Activated CD8-positive, alpha-beta T cell treated with anti-CD3 and anti-CD28 coated beads for 36 hours (primary cell): ENCODE measurements at regions not wholly inside any gene's neighbourhood (a gene's known extent, or its start where the extent isn't known, plus 50 kb on each side); places are given as distances from the start of the nearest gene placed in this dataset.

Experiments
- ATAC-seq: fragments of 200-7000 bp; cut with Tn5 transposase; one replicate; pipeline ENCODE4 v1.10.0; 2021; ENCODE audit warnings: mild to moderate bottlenecking, moderate library complexity
- CTCF ChIA-PET: fragments of 350-600 bp; sonication (Branson Sonifier 250); formaldehyde crosslinking; loops from one replicate; lab custom pipeline; 2021; ENCODE audit warnings: antibody characterized with exemption; lab: Charles Lee
- POLR2A ChIA-PET: fragments of 350-600 bp; sonication (Branson Sonifier 250); formaldehyde crosslinking; loops from one replicate; lab custom pipeline; 2021; ENCODE audit warnings: antibody characterized with exemption; lab: Charles Lee
- DNase-seq: peaks from one replicate; pipeline ENCODE4 v3.0.0-alpha.2; 2020
- H3K27ac Mint-ChIP-seq: one replicate; pipeline ENCODE4 v1.8.0; 2021; ENCODE audit warnings: mild to moderate bottlenecking, mixed read lengths
- H3K27me3 Mint-ChIP-seq: one replicate; pipeline ENCODE4 v1.8.0; 2021; ENCODE audit warnings: mixed read lengths
- H3K36me3 Mint-ChIP-seq: one replicate; pipeline ENCODE4 v1.8.0; 2021; ENCODE audit warnings: low read depth, mixed read lengths
- H3K4me1 Mint-ChIP-seq: one replicate; pipeline ENCODE4 v1.8.0; 2021; ENCODE audit warnings: low read depth, mixed read lengths
- H3K4me3 Mint-ChIP-seq: one replicate; pipeline ENCODE4 v1.8.0; 2021; ENCODE audit warnings: mild to moderate bottlenecking, moderate library complexity, mixed read lengths
- H3K9me3 Mint-ChIP-seq: one replicate; pipeline ENCODE4 v1.8.0; 2021; ENCODE audit warnings: mixed read lengths
- CTCF ChIP-seq: fragments of 200-600 bp; IDR thresholded peaks from one replicate; pipeline ENCODE4 v1.8.0; 2022; ENCODE audit warnings: antibody characterized with exemption, mild to moderate bottlenecking
- intact Hi-C: fragments of 100-400 bp; cut with micrococcal nuclease; formaldehyde crosslinking; loops from one replicate; pipeline ENCODE4 v1.10.0; 2022

DNA sequence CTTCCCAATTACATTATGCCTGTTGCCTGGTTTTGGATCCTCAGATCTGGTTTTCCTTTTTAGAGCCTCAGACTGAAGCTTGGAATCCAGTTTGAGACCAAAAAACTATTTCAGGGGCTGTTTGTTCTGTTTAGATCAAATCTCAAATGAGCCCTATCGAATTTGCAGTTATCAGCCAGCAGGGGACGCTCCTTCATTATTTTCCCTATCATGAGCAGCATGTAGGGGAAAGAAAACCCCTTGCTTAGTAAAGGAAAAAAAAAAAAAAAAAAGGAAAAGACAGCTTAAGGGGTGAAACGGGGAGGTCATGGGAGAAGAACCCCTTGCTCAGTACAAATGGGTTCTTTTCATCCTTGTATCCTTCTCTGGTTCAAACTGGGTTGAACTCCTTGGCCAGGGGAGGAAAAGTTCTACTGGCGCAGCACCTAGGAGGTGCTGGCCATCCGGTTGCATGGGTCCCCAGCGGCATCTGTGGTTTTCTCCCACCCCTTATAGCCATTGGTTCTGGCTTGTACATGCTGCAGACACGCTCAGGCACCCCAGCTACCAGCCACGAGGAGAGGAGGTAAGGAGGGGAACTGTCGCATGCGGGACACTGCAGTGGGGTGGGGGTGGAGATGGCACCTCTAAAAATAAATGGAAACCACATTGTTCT is 1375.1 kb upstream of the ALCAM start:
- POLR2A ChIA-PET: no interaction called here
- CTCF ChIA-PET: no interaction called here
- Mint-ChIP-seq H3K27me3 (no peaks in the 10 kb centered on the region), H3K27ac (no peak overlapping the region), H3K4me1 (no peaks in the 10 kb centered on the region), H3K4me3 (no peak overlapping the region), H3K9me3 (no peaks in the 10 kb centered on the region), H3K36me3 (no peaks in the 10 kb centered on the region)
- intact Hi-C loops: no loop called here
- ATAC-seq (no peak), DNase-seq (no peak)
- no peak for TF ChIP-seq CTCF

- DNase-seq (no peak), ATAC-seq (no peak)
- Mint-ChIP-seq H3K9me3 (no peaks in the 10 kb centered on the region), H3K36me3 (no peaks in the 10 kb centered on the region), H3K27ac (no peak overlapping the region), H3K4me3 (no peak overlapping the region), H3K4me1 (no peaks in the 10 kb centered on the region), H3K27me3 (no peaks in the 10 kb centered on the region)
- no peak for TF ChIP-seq CTCF
- ChIA-PET CTCF (no interaction called here), POLR2A (no interaction called here)
- intact Hi-C loops: no loop called here
These were observed 1374.2 kb upstream of the ALCAM start for GRCh38 chr3:103992469-103992868.

GRCh38 chr3:104004956-104005355 is 1361.8 kb upstream of the ALCAM start:
- no peak for DNase-seq
- no peak overlapping the region for H3K4me3 Mint-ChIP-seq
- no peaks in the 10 kb centered on the region for H3K36me3 Mint-ChIP-seq
- intact Hi-C loops: no loop called here
- no peaks in the 10 kb centered on the region for H3K9me3 Mint-ChIP-seq
- ATAC-seq: no peak
- TF ChIP-seq CTCF: no peak
- ChIA-PET POLR2A (no interaction called here), CTCF (no interaction called here)
- no peaks in the 10 kb centered on the region for H3K27me3 Mint-ChIP-seq
- no peak overlapping the region for H3K27ac Mint-ChIP-seq
- no peaks in the 10 kb centered on the region for H3K4me1 Mint-ChIP-seq

DNA sequence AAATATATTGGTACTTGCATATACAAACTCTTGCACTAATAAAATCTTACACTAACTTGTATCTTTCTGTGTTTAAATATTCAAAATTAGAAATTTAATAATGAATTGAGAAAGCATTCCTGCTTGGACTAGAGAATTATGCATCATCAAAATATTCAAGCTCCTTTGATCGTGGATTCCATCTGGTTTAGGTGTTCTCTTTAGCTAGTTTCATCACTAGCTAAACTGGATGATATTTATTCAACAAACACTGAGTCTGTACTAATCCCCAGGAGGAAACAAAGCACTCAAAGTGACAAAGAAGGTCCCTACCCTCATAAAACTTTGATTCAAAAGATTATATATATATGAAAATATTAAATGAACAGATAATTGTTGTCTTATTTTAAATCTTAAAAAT is 1360.9 kb upstream of the ALCAM start:
- H3K27ac Mint-ChIP-seq: no peak overlapping the region
- H3K4me3 Mint-ChIP-seq: no peak overlapping the region
- no peaks in the 10 kb centered on the region for H3K9me3 Mint-ChIP-seq
- POLR2A ChIA-PET: no interaction called here
- ATAC-seq (no peak), DNase-seq (no peak)
- no peaks in the 10 kb centered on the region for H3K36me3 Mint-ChIP-seq
- CTCF ChIA-PET: no interaction called here
- H3K27me3 Mint-ChIP-seq: no peaks in the 10 kb centered on the region
- no peak for TF ChIP-seq CTCF
- H3K4me1 Mint-ChIP-seq: no peaks in the 10 kb centered on the region
- intact Hi-C loops: no loop called here

DNA sequence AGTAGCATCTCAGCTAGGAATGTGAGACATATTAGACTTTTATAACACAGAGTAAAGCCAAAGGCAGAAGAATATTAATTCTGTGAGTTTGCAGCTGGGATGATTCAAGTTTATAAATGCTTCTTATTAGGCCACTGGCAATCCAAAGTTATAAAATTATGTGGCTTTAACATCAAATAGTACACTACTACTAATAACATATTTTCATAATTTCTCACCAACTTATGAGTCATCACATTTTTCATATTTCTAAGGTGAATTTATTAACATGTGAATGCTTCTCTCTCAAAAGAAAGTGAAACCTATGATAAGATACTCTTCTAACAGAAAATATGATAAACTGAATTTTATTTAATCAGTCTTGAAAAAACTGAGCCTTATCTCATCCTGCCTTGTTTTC is 1348.2 kb upstream of the ALCAM start:
- H3K27me3 Mint-ChIP-seq: no peaks in the 10 kb centered on the region
- POLR2A ChIA-PET: no interaction called here
- H3K4me1 Mint-ChIP-seq: no peaks in the 10 kb centered on the region
- intact Hi-C loops: no loop called here
- H3K9me3 Mint-ChIP-seq: peaks cover 8% of the 10 kb centered on the region
- no peak overlapping the region for H3K27ac Mint-ChIP-seq
- no peak for ATAC-seq
- CTCF ChIA-PET: no interaction called here
- no peak for DNase-seq
- H3K36me3 Mint-ChIP-seq: no peaks in the 10 kb centered on the region
- no peak overlapping the region for H3K4me3 Mint-ChIP-seq
- no peak for TF ChIP-seq CTCF
